HepG2 (cell line): ENCODE measurements at regions not wholly inside any gene's neighbourhood (a gene's known extent, or its start where the extent isn't known, plus 50 kb on each side); places are given as distances from the start of the nearest gene placed in this dataset.
"Not testable (repeated sequence)": the region's sequence is repeated elsewhere in the genome, so short reads cannot be mapped to it uniquely, and the experiment has no call there.

Source experiments
- ATAC-seq: fragments of 200-7000 bp; cut with Tn5 transposase; 3 replicates; pipeline ENCODE4 v1.9.1; 2020; ENCODE audit warnings: mild to moderate bottlenecking, moderate library complexity
- BruUV-seq: library from RNA; stranded (reverse); fragments of 400-500 nt; replicated peaks from 2 replicates; lab custom pipeline; 2021; lab: Mats Ljungman, UMichigan
- CTCF ChIA-PET: fragments of 300-600 bp; formaldehyde crosslinking; extraction: SDS; loops from one replicate; lab custom pipeline; 2021; ENCODE audit warnings: low total read pairs, inconsistent platforms, low intra/inter-chr PET ratio; lab: Yijun Ruan, JAX
- POLR2A ChIA-PET: fragments of 350-600 bp; sonication (Branson Sonifier 250); formaldehyde crosslinking; loops from one replicate; lab custom pipeline; 2020; ENCODE audit warnings: antibody characterized with exemption, inconsistent platforms; lab: Yijun Ruan, JAX
- DNase-seq: peaks from one replicate; pipeline ENCODE4 v3.0.0-alpha.2; 2015; ENCODE audit warnings: low spot score
- FAIRE-seq: peaks from 3 replicates; lab custom pipeline; 2011; peaks lifted over from hg19 to GRCh38; lab: Jason Lieb, UNC
- H2AFZ ChIP-seq: one replicate; pipeline ENCODE4 v1.6.1; 2011; ENCODE audit warnings: low read length, inconsistent platforms
- H3K27ac ChIP-seq: fragments of 300-600 bp; 3 replicates; pipeline ENCODE4 v1.8.0; 2011; ENCODE audit warnings: mixed run types, mild to moderate bottlenecking, mixed read lengths, low read length, inconsistent platforms; ENCODE audit not compliant: insufficient read depth; ENCODE audit errors: extremely low read length
- H3K27me3 ChIP-seq, 2 experiments: fragments of 200-600 bp in 1 of 2; 2 replicates in 1 of 2; 3 replicates in 1 of 2; pipeline versions ENCODE4 v1.6.0 to v1.8.0; 2011; ENCODE audit warnings: low read length in 2 of 2, mild to moderate bottlenecking in 2 of 2, moderate library complexity in 2 of 2, inconsistent platforms in 1 of 2; ENCODE audit not compliant: insufficient read depth in 2 of 2, control insufficient read depth in 1 of 2
- H3K36me3 ChIP-seq, 2 experiments: fragments of 200-600 bp in 1 of 2; replicated peaks in 1 of 2; 2 replicates in 1 of 2; 3 replicates in 1 of 2; pipeline versions ENCODE4 v1.5.1 to v1.8.0; 2011; ENCODE audit warnings: low read length in 2 of 2, inconsistent platforms in 1 of 2; ENCODE audit not compliant: insufficient read depth in 2 of 2, control insufficient read depth in 1 of 2
- H3K4me1 ChIP-seq: 2 replicates; pipeline ENCODE4 v1.5.1; 2012; ENCODE audit warnings: low read length, inconsistent platforms; ENCODE audit not compliant: insufficient read depth
- H3K4me2 ChIP-seq: 2 replicates; pipeline ENCODE4 v1.6.0; 2011; ENCODE audit warnings: low read depth, low read length, inconsistent platforms
- H3K4me3 ChIP-seq, 3 experiments: fragments of 200-600 bp in 1 of 3; sonication (generic), shearing (Covaris generic) in 1 of 3; replicated peaks in 1 of 3; 2 replicates each; pipeline ENCODE4 v1.5.1; 2011 to 2016; ENCODE audit warnings: low read length in 3 of 3, inconsistent platforms in 2 of 3, low read depth in 2 of 3, mild to moderate bottlenecking in 2 of 3, control low read depth in 1 of 3, mixed read lengths in 1 of 3; ENCODE audit not compliant: insufficient read depth in 1 of 3
- H3K79me2 ChIP-seq: one replicate; pipeline ENCODE4 v1.6.1; 2011; ENCODE audit warnings: low read length, inconsistent platforms; ENCODE audit not compliant: insufficient read depth
- H3K9ac ChIP-seq: 2 replicates; pipeline ENCODE4 v1.6.0; 2011; ENCODE audit warnings: mild to moderate bottlenecking, low read depth, low read length, inconsistent platforms; ENCODE audit not compliant: insufficient read depth
- H3K9me3 ChIP-seq: 2 replicates; pipeline ENCODE4 v1.5.1; 2012; ENCODE audit warnings: mild to moderate bottlenecking, low read length
- H4K20me1 ChIP-seq: 2 replicates; pipeline ENCODE4 v1.6.0; 2011; ENCODE audit warnings: inconsistent platforms, mild to moderate bottlenecking, low read length, moderate library complexity; ENCODE audit not compliant: insufficient read depth
- PRDM10 ChIP-seq: sonication (generic); formaldehyde crosslinking; IDR thresholded peaks from 2 replicates; pipeline ENCODE4 v1.4.0; 2020; ENCODE audit warnings: low read depth, missing genetic modification reagents
- RFX1 ChIP-seq: fragments of 450-650 bp; IDR thresholded peaks from 2 replicates; pipeline ENCODE4 v1.6.1; 2017
- SIN3A ChIP-seq: IDR thresholded peaks from 2 replicates; pipeline ENCODE4 v1.6.1; 2011; ENCODE audit warnings: low read depth, mild to moderate bottlenecking, control low read depth, low read length, borderline replicate concordance
- SMAD9 ChIP-seq: sonication (generic); formaldehyde crosslinking; IDR thresholded peaks from 2 replicates; pipeline ENCODE4 v1.5.1; 2020; ENCODE audit warnings: mild to moderate bottlenecking, missing genetic modification reagents
- ZNF180 ChIP-seq: sonication (generic); formaldehyde crosslinking; IDR thresholded peaks from 2 replicates; pipeline ENCODE4 v1.4.0; 2020; ENCODE audit warnings: low read depth, missing genetic modification reagents, borderline replicate concordance
- WGBS: methylation state at CpG from one replicate; pipeline ENCODE4 v1.1.6; 2017; ENCODE audit warnings: low lambda C conversion rate; 5-methylcytosine and 5-hydroxymethylcytosine counted together
- in situ Hi-C: cut with HindIII; loops from 2 replicates; pipeline ENCODE4 v1.10.0; 2017; ENCODE audit warnings: low pct_unique_long_range_greater_than_20kb; ENCODE audit not compliant: extremely low pct_ligation_motif_present
- intact Hi-C: fragments of 100-400 bp; cut with micrococcal nuclease; formaldehyde crosslinking; loops from one replicate; pipeline ENCODE4 v1.10.0; 2022; ENCODE audit not compliant: unreplicated experiment

- H3K36me3 ChIP-seq, DNase-seq, intact Hi-C loops, ATAC-seq, FAIRE-seq, H3K4me2 ChIP-seq, H3K4me1 ChIP-seq, H3K4me3 ChIP-seq, H4K20me1 ChIP-seq, BruUV-seq, CTCF ChIA-PET, H3K79me2 ChIP-seq, H3K27ac ChIP-seq, H3K9me3 ChIP-seq, POLR2A ChIA-PET, in situ Hi-C loops, H3K9ac ChIP-seq, H2AFZ ChIP-seq: not testable (repeated sequence)
- 62% methylated on average over 11 of the region's 11 CpGs for WGBS
- peaks cover 3 to 16% of the 10 kb centered on the region in 2 experiments; a peak in 3 of 5 replicates for H3K27me3 ChIP-seq
These were observed 181.7 kb upstream of the ADRA1D start for GRCh38 chr20:4430826-4431225.

GRCh38 chr20:4427940-4428586 is 179.0 kb upstream of the ADRA1D start:
- ChIA-PET CTCF (no interaction called here), POLR2A (no interaction called here)
- Histone ChIP-seq H3K27ac (no peak overlapping the region), H3K27me3 (peaks cover 0 to 10% of the 10 kb centered on the region in 2 experiments; a peak in 2 of 5 replicates), H3K4me2 (no peak overlapping the region), H3K36me3 (no peaks in the 10 kb centered on the region), H3K4me3 (no peak overlapping the region), H3K9me3 (no peaks in the 10 kb centered on the region), H4K20me1 (no peaks in the 10 kb centered on the region), H3K79me2 (no peaks in the 10 kb centered on the region), H3K4me1 (no peaks in the 10 kb centered on the region), H2AFZ (no peak overlapping the region), H3K9ac (no peak overlapping the region)
- intact Hi-C loops = no loop called here
- TF ChIP-seq SIN3A (no peak), ZNF180 (no peak), PRDM10 (CRISPR knock-in tag) (no peak), RFX1 (peak; percentile 40; the same call in 1 of the 2 replicates), SMAD9 (CRISPR knock-in tag) (no peak)
- BruUV-seq = no TSS peak
- FAIRE-seq (no peak), ATAC-seq (no peak), DNase-seq (no peak)
- in situ Hi-C loops = no loop called here
- WGBS = 26% methylated on average over 4 of the region's 4 CpGs
